GOT3 (cell line): ENCODE measurements at regions not wholly inside any gene's neighbourhood (a gene's known extent, or its start where the extent isn't known, plus 50 kb on each side); places are given as distances from the start of the nearest gene placed in this dataset.

ENCODE experiments used
- DNase-seq: peaks from one replicate; lab custom pipeline; 2025; ENCODE audit warnings: mixed read lengths; lab: John Stamatoyannopoulos, UW

DNA sequence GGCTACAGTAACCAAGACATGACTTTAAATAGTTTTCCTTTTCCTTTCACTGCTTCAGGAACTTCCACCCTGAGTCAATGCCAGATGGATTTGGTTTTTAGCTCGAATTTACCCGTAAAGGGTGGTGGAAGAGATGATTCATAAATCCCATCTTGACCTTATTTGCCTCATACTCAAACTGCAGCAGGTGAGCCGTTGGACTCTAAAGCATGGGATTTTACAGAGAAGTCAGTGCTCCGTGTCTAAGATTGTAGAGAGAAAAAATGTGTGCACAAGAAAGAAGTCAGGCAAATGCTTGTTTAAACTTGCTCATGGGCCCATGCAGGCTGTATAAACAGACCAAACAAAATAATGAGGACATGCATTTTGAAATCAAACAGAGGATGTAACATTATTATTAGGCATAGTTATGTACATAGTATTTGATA lies 369.7 kb upstream of the TRIB2 start:
- no peak for DNase-seq

DNA sequence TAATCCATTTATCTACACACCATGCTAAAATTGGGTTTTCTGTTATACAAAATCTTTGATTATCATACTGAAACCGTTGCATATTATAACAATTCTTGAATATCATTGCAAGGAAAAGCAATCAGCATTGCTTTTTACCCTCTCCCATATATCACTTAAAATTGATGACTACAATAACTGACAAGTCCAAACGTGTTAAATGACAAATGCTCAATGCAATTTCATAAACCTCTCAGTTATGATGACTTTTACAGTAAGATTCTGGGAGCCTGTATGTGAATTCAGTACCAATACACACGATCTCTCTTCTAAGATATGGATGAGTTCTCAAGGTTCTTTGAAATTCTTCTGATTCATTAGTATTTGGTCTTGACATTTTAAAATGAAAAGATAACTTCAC lies 368.5 kb upstream of the TRIB2 start:
- no peak for DNase-seq

DNA sequence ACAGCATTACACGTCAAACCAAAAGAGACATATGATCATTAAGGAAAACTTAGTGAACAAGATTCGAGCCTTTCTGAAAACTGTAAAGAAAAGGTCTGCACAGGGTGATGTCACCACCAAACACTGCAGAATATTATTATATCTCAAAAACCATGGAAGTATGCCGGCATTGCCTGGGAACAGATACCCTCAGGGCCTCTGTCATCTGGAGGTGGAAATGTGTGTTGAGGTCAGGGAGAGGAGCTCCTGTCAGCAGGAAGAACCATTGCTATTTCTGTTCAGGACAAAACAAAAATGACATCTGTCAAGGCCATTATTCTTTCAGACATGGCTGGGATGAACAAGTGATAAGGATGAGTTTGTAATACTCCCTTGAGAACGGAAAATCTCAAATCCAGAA lies 365.9 kb upstream of the TRIB2 start:
- DNase-seq, result no peak

DNA sequence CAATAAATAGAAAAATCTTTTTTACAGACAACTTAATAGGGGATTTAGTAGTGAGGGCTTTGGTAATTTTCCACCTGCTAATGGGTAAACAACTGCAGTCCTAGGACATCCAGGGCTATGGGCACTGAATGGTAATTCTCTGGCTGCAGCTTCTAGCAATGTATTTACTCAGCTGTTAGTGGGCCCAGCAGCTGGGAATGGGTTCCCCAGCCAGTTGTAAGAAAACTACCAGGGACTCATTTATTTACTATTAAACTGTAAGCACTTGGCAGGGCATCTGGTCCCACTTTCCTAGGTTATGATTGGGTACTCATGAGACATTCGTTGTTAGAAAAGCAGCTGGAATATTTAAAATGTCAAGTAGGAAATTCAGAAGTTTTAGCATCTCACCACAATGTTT lies 363.8 kb upstream of the TRIB2 start:
- no peak for DNase-seq

DNA sequence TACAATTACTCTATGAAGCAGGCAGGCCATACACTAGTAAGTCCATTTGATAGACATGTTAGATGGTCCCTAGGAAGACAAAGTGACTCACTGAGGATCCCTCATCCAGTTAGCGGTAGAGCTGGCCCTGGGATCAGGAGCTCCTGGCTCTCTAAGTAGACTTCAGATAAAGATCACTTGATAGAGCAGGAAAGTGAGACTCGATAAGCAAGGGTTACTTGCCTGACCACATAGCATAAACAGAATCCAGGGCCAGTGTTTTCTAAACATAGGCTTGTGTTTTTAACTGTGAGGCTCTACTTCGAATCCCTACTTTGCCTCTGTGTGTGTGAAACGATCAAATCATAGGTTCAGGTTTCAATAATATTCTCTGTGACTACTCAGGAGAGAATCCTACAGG lies 355.2 kb upstream of the TRIB2 start:
- DNase-seq, result no peak

DNA sequence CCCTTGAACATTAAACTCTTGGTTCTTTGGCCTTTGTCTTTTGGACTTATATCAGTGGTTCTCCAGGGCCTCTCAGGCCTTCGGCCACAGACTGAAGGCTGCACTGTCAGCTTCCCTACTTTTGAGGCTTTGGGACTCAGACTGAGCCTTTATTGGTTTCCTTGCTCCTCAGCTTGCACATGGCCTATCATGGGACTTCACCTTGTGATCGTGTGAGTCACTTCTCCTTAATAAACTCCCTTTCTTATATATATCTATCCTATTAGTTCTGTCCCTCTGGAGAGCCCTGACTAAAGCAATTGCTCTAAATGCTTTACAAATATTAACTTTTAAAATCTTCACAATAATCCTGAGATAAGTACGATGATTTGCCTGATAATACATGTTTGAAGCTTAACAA lies 353.6 kb upstream of the TRIB2 start:
- DNase-seq, result no peak

DNA sequence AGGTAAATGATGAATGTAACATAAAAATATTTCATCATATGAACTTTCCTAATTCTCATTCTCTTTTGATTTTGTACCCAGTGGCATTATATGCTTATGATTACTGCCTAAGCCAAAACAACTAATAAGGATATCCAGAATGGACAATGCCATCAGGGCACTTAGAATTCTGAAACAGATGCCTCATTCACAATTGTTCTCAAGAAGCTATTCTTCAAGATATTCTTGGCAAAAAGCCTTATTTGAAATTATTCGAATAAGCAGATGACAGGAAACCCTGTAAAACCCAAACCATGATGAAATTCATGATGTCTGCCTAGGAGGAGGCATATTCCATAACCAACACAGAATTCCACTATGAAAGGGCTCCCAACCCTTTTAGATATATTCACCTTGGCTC lies 353.2 kb upstream of the TRIB2 start:
- no peak for DNase-seq

DNA sequence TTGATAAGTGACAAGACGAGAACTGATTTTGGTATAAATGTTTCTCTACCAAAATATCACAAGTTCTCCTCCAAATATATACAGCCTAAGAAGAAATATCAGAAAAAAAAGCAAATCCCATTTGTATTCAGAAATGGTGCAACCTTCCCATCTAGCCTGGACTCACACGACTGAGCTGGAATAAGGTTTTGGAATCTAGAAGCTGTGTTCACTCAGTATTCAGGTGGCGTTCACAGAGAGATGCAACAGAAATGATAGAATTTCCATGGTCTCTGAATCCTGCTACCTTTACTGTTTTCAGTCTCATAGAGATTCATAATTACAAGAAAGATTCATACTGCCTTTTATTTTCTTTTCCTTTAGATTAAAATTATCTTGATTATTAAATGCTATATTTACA lies 347.2 kb upstream of the TRIB2 start:
- DNase-seq, result no peak

DNA sequence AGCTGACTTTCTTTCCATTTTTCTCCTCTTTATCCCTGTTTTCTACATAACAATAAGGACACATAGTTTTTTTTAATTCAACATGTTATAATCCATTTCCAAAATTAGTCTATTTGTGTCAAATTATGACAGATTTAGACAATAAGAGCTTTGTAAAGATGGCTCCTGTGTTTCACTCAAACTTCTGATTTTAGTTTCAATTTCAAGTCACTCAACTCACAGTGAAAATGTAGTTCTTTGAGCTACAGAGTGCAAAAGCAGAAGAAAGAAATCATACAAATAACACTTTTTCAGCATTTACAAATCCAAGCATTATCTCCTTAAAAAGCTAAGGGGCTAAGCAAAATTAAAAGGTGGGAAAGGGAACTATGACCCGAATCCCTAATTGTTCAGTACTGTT lies 340.7 kb upstream of the TRIB2 start:
- DNase-seq, result no peak

DNA sequence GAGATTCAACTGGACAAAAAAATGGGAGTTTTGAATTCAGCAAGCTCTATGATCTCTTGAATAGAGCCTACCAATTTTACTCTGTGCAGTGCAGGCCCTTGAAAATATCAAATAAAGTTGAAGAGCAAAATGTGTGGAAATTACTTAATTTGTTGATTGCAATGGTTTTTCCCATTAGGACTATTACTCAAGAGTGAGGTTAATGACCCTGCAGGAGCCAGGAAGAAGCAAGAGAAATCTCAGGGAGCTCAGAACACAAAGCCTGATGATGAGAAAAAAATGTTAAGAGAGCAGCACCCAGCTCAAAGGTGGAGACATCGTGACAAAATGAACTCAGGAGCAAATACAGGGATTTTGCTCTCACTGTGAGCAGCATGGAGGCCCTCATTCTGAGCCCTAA lies 337.6 kb upstream of the TRIB2 start:
- DNase-seq, result no peak

DNA sequence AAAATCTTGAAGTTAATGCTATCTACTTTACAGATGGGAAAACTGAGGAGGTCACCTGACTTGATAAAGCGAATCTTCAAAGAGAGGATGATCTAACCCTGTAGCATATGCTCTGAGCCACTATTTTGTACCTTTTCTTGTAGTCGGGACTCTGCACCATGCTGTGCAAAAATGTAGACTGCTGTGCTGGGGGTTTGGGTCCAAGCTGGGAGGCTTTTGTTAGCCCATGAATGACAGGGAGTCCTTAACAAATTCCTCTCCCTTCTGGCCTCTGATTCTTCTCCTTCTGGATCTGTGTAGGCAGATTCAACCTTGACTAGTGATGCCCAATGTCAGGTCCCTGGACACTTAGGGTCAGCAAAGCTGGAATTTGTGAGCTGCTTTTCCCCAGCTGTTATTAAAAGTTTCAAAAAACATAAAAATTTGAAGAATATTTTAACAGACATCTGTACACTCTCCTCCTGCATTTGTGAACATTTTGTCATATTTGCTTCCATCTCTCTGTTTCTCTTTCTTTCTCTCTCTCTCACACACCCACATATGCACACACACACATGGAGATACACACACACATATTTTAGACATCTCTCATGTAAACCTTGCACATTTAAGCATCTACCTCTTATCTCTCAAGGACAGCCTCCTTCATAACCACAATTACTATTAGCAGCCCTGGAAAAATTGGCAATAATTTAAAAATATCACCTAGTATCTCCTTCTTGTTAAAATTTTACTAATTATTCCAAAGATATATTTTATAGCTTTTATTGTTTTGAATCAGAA lies 335.0 kb upstream of the TRIB2 start:
- DNase-seq, result no peak

DNA sequence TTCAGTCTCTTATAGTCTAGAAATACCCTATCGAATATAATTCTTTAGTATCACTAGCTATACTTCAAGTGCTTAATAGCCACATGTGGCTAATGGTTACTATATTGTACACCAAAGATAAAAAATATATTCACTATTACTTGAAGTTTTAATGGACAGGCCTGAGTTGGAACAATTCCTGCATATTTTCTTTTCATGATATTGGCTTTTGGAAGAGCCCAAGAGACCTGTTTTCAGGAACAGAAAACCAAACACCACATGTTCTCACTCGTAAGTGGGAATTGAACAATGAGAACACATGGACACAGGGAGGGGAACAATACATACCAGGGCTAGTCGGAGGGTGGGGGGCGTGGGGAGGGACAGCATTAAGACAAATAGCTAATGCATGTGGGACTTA lies 334.4 kb upstream of the TRIB2 start:
- no peak for DNase-seq

DNA sequence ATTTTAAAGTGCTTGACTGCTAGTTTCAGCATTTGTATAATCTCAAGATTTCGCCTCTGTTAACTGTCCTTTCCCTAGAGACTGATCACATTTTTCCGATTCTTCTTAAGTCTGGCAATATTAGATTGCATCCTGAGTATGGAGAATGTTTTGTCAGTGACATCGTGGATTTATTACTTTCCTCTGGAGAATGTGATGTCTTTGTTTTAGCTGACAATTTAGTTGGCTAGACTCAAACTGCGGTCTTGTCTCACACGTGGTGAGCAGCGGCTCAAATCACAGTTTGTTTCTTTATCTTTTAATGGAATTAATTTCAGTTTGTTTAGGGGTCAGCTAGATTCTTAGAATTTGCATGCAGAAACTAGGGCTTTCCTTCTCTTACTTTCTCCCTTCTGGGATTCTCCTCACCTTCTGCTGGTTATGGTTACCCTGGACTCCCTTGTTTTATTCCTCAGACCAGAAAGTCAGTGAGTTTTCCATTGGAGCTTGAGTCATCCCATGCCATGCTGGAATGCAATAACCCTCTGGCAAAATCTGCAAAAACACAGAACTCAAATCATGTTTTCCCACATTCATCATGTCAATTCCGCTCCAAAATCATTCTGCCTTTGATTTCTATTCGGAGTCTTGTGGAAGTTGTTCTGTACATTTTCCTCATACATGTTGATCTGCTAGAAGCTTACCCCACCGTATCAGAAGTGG lies 327.2 kb upstream of the TRIB2 start:
- no peak for DNase-seq

DNA sequence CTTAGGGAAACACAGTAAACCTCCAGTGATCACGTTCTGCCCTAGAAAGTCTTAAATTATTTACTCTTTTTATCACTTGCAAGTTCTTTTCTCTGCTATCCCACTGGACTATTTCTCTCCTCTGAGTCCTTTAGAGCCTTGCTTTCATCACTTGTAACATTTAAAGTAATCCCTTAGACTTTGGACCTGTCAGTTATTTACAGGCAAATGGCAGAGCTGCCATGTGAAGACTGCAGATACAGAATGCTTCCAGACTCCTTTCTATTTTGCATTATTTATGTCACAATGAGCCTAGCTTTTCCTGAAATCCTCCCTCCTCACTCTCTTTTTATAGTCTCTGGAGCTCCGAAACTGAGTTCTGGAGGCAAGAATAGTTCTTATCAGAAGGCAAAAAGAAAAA lies 325.6 kb upstream of the TRIB2 start:
- no peak for DNase-seq

DNA sequence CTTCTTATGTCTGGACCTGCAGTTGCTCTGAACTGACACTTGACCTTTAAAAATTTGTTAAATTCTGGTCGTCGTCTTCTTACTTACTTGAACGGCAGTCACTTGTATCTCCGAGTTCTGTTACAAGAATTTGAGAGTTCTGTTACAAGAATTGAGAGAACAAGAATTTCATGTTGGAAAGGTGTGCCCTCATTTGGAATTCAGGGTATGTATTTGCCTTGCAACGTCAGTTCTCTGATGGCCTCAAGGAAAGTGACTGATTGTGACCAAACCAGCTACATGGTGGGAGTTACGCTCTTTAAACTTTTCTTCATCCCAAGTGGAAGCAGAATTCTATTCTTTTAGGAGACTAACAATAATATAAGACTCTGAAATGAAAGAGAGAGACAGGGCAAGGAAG lies 320.0 kb upstream of the TRIB2 start:
- no peak for DNase-seq

DNA sequence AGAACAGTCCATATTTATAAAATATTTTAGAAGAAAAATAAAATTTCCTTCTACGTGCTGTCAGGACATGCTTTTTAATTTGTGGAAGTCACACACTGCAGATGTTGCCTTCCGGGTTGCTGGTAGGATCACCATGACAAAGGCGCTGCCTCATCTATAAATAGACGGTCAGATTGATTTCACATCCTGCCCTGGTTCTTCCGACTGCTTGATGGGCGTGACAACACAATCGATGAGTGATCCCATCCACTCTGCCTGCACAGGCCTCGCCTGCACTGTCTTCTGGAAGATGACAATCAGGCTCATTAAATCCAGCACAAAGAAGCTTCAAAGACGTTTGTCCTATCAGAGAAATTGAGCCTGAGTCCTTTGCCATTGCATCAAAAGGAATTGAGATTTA lies 318.9 kb upstream of the TRIB2 start:
- no peak for DNase-seq

DNA sequence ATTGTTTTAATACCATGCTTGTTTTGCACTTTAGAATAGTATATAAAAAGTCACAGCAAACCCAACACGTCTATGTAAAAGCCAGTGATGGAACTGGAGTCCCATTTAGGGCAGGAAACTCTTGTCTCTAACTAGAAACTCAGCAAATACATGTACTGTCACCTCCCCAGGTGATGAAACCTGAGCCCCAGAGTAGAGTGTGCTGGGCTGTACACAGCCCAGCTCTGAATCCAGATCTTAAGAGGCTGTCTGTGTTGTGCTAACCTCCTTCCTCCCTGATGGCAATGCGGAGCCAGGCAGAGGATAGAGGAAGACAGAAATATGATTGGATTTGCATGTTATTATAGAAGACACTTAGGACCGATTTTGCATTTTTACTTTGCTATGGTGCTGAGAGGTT lies 317.5 kb upstream of the TRIB2 start:
- DNase-seq, result no peak

DNA sequence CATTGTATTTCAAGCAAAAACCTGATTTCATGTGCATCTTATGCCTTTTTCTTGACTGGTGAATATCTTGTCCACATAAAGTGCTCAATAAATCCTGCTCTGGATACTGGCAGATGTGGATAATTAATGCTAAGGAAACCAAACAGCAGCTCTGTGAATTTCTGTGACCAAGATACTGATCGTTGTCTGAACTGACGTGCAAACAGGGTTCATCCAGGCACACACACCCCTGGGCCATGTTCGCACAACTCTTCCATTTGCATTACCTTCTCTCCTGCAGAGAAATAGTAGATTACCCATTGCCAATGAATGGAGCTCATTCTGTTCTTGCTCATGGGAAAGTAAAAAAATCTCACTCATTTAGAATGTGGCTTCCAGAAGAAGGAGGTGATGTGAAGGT lies 316.2 kb upstream of the TRIB2 start:
- no peak for DNase-seq

DNA sequence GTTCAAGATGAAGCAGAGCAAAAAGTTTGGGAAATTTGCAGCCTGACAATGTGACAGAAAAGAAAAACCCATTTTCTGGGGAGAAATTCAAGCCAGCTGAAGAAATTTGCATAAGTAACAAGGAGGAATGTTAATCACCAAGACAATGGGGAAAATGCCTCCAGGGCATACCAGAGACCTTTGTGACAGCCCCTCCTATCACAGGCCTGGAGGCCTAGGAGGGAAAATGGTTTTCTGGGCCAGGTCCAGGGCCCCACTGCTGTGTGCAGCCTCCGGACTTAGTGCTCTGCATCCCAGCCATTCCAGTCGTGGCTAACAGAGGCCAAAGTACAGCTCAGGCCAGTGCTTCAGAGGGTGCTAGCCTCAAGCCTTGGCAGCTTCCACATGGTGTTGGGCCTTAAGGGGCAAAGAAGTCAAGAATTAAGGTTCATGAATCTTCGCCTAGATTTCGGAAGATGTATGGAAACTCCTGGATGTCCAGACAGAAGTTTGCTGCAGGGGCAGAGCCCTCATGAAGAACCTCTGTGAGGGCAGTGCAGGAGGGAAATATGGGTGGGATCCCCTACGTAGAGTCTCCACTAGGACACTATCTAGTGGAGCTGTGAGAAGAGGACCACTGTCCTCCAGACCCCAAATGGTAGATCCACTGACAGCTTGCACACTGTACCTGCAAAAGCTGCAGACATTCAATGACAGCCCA lies 314.1 kb upstream of the TRIB2 start:
- DNase-seq, result no peak

DNA sequence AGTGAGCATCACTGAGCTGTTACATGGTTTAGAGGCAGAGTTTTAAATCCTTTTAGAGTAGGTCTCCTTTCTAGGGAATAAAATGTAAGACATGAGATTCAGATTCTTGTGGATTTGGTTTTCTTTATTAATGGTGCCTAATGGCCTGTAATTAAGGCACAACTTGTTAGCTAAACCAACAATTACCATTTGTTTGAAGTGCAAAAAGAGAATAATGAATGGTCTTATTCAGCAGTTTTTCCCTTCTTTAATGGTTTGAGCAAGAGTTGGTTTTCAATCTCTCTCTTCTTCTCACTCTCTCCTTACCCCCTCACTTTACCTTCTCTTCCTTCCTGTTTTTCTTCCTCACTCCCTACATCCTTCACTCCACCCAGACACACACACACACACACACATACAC lies 312.2 kb upstream of the TRIB2 start:
- no peak for DNase-seq

DNA sequence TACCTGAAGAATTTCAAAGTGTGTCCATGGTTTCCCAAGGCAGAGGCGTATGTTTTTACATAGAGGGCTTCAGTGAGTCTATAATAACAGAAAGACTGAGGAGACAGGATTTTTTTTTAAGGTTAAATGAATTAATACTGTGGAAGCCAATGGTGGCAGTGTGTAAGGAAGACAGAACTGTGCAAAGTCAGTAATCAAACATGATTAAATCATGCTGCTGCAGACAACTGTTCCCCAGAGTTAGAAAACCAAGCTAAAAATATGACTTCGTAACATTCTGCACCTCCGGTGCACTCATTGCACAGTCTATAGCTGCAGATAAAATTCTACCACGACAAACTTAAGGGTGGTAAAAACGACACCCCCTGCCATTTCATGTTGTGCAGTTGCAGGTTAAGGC lies 309.6 kb upstream of the TRIB2 start:
- DNase-seq, result no peak

DNA sequence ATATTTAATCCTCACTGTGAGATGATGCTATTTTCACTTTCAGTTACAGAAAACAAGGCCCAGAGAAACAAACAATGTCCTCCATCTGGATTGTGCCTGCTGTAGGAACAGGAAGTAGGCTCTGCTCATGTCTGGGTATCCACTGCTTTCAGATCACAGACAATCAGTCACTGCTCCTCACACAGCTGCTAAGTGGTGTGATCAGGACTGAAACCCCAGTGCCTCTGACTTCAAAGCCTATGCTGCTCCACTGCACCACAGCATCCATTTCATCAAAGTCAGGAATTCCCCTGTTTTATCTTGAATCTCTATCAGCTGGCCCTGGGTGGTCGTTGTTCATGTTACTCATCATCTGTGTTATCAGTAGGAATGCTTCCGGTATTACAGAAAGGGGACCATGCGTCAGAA lies 303.8 kb upstream of the TRIB2 start:
- no peak for DNase-seq

DNA sequence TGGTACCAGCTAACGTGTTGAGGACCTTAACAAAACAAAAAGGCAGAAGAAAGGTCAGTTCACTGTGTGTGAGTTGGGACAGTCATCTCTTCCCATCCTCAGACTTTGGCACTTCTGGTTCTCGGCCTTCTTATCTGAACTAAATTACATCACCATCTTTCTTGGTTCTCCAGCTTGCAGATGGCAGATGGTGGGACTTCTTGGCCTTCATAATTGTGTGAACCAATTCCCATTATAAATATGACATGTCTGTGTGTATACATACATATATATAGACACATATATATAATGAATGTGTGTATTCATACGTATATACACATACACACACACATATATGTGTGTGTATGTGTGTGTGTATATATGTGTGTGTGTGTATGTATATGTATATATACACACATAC lies 301.2 kb upstream of the TRIB2 start:
- DNase-seq, result no peak
